ENCODE measurements at regions not wholly inside any gene's neighbourhood (a gene's known extent, or its start where the extent isn't known, plus 50 kb on each side); places are given as distances from the start of the nearest gene placed in this dataset.

DNA sequence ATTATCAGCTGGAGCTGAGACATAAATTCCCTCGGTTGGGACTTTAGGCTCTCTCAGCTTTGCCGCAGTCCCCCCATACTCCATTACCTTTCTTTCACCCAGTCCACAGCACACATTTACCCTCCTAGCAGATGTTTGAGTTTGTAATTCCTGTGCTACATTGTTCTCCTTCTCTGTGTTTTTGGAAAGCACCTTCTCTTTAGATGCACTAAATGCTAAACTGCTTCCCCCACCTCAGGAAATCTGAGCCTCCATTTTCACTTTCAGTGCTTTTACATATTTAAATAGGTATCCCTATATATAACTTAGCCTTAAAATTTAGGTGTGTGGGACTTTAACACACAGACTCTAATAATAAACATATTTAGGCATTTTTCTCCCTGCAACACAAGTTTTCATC is 356.9 kb downstream of the NFIB start:
- TF ChIP-seq, protein P1, sequence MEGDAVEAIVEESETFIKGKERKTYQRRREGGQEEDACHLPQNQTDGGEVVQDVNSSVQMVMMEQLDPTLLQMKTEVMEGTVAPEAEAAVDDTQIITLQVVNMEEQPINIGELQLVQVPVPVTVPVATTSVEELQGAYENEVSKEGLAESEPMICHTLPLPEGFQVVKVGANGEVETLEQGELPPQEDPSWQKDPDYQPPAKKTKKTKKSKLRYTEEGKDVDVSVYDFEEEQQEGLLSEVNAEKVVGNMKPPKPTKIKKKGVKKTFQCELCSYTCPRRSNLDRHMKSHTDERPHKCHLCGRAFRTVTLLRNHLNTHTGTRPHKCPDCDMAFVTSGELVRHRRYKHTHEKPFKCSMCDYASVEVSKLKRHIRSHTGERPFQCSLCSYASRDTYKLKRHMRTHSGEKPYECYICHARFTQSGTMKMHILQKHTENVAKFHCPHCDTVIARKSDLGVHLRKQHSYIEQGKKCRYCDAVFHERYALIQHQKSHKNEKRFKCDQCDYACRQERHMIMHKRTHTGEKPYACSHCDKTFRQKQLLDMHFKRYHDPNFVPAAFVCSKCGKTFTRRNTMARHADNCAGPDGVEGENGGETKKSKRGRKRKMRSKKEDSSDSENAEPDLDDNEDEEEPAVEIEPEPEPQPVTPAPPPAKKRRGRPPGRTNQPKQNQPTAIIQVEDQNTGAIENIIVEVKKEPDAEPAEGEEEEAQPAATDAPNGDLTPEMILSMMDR (IDR thresholded peaks at IDR 0.05) = no peak
- no peak for TF ChIP-seq POLR2AphosphoS5 (IDR thresholded peaks at IDR 0.05; ENCODE audit: insufficient read depth in 1 of 2, low read depth in 1 of 2)

Measured in vagina (tissue), 2 donors.